AG04450 (cell line): ENCODE measurements at regions not wholly inside any gene's neighbourhood (a gene's known extent, or its start where the extent isn't known, plus 50 kb on each side); places are given as distances from the start of the nearest gene placed in this dataset.
A peak's percentile ranks its signal among the peaks of the same experiment; 100 is the strongest.

Source experiments
- CTCF ChIA-PET: fragments of 300-600, 350-600 bp; formaldehyde crosslinking; extraction: SDS; loops from one replicate; lab custom pipeline; 2022; ENCODE audit warnings: antibody characterized with exemption, inconsistent platforms; lab: Charles Lee
- POLR2A ChIA-PET: fragments of 350-600 bp; formaldehyde crosslinking; extraction: SDS; loops from one replicate; lab custom pipeline; 2021; ENCODE audit warnings: antibody characterized with exemption, inconsistent platforms; lab: Yijun Ruan, JAX
- DNase-seq: peaks from one replicate; pipeline ENCODE4 v3.0.0-alpha.2; 2011; ENCODE audit warnings: low read depth, low spot score
- H3K27ac ChIP-seq: one replicate; pipeline ENCODE4 v1.5.1; 2012; ENCODE audit warnings: low read depth, low read length, control low read depth
- H3K27me3 ChIP-seq: one replicate; pipeline ENCODE4 v1.6.0; 2012; ENCODE audit warnings: low read length; ENCODE audit not compliant: control insufficient read depth, insufficient read depth
- H3K4me3 ChIP-seq: 2 replicates; pipeline ENCODE4 v1.5.1; 2011; ENCODE audit warnings: mild to moderate bottlenecking, low read depth, low read length, control low read depth
- H3K9me3 ChIP-seq: 2 replicates; pipeline ENCODE4 v1.5.1; 2012; ENCODE audit warnings: low read length; ENCODE audit not compliant: control insufficient read depth, insufficient read depth
- TF ChIP-seq, protein P1 (sequence below): IDR thresholded peaks from 2 replicates; pipeline ENCODE4 v1.5.1; 2011; ENCODE audit warnings: low read depth, low read length, control low read depth, inconsistent platforms

DNA sequence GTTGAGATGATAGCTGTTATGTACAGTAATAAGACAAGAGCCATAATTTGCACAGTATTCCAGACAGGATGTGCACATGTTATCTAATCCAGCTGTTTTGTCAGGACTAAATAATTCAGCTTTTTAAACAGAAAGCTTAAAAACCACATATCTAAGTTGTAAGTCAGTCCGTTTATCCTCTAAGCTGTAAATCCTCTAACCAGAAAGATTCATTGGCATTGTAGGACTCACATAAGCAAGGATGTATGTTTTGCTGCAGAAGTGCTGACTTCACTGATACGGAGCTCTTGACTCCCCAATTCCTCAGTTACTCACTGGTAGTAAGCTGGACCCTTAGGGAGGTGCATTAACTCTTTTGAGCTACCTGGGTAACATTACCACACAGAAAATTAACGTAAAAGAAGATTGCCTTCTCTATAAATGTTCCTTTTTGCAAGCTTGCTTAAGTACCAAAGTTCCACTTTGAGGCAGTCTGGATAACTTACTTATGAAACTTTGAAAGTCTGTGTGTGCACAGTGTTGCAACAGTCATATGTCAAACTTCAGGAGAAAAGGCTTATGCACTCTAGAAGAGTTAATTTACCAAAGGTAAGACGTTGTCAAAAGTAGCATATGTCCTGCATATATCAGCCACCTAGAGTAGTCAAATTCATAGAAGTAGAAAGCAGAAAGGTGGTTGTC is 58.3 kb upstream of the MAGEB2 start:
- Histone ChIP-seq H3K9me3 (no peaks in the 10 kb centered on the region), H3K27ac (no peak overlapping the region), H3K4me3 (no peak overlapping the region), H3K27me3 (no peaks in the 10 kb centered on the region)
- ChIA-PET CTCF (interaction anchor here (0.9 kb wide), 1 partner anchor 15 kb away, joined by 3 read pairs; no protein-coding TSS in a partner anchor), POLR2A (interaction anchor here (0.6 kb wide), 1 partner anchor 850 kb away, joined by 3 read pairs; no protein-coding TSS in a partner anchor)
- peak; percentile 6 for DNase-seq
- TF ChIP-seq, protein P1, sequence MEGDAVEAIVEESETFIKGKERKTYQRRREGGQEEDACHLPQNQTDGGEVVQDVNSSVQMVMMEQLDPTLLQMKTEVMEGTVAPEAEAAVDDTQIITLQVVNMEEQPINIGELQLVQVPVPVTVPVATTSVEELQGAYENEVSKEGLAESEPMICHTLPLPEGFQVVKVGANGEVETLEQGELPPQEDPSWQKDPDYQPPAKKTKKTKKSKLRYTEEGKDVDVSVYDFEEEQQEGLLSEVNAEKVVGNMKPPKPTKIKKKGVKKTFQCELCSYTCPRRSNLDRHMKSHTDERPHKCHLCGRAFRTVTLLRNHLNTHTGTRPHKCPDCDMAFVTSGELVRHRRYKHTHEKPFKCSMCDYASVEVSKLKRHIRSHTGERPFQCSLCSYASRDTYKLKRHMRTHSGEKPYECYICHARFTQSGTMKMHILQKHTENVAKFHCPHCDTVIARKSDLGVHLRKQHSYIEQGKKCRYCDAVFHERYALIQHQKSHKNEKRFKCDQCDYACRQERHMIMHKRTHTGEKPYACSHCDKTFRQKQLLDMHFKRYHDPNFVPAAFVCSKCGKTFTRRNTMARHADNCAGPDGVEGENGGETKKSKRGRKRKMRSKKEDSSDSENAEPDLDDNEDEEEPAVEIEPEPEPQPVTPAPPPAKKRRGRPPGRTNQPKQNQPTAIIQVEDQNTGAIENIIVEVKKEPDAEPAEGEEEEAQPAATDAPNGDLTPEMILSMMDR = no peak

DNA sequence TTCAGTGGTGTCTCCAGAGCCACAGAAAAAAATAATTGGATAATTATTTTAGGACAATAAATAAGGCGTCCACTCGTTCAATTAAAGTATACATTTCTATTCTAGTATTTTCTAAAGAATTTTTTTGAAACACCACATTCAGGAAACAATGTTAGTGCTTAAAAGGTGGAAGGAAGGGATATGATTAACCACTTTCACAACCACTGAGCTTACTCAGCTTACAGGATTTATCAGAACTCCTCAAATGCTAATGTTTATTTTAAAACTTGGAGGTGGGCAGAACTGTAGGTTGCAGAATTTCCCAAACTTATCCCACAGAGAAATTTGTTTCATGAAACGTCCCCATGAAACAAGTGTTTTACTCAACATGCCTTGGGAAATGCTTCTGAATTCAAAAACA is 54.3 kb upstream of the MAGEB2 start:
- H3K27me3 ChIP-seq = no peaks in the 10 kb centered on the region
- DNase-seq = no peak
- no peaks in the 10 kb centered on the region for H3K9me3 ChIP-seq
- H3K27ac ChIP-seq = no peak overlapping the region
- H3K4me3 ChIP-seq = no peak overlapping the region
- CTCF ChIA-PET = interaction anchor here (0.6 kb wide), 1 partner anchor 19 kb away, joined by 4 read pairs; no protein-coding TSS in a partner anchor
- POLR2A ChIA-PET = no interaction called here
- TF ChIP-seq, protein P1 = no peak
